Fibroblast of skin of scalp (primary cell): ENCODE measurements at regions not wholly inside any gene's neighbourhood (a gene's known extent, or its start where the extent isn't known, plus 50 kb on each side); places are given as distances from the start of the nearest gene placed in this dataset.
"Not testable (repeated sequence)": the region's sequence is repeated elsewhere in the genome, so short reads cannot be mapped to it uniquely, and the experiment has no call there.

ENCODE experiments used
- DNase-seq: peaks from one replicate; pipeline ENCODE4 v3.0.0-alpha.2; 2013

GRCh38 chr9:135391759-135392158 lies 87.8 kb upstream of the PPP1R26 start:
- DNase-seq = no peak

DNA sequence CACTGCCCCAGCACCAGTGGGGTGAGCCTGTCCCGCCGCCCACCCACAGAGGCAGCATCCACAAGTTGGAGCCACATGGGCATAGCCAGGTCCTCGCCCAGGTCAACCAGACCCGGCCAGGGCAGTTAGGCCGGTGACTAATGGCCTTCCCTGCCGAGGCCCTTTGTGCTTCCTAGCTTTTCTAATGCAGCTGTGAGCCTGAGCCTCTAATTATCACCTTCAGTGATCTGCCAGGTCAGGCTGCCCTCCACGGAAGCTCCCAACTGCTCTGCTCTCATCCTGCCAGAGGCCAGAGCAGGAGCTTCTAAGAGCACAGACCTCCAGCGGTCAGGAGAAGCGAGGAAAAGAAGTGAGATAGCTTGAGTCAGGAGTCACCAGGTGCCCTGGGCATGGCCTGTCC lies 87.1 kb upstream of the PPP1R26 start:
- no peak for DNase-seq

DNA sequence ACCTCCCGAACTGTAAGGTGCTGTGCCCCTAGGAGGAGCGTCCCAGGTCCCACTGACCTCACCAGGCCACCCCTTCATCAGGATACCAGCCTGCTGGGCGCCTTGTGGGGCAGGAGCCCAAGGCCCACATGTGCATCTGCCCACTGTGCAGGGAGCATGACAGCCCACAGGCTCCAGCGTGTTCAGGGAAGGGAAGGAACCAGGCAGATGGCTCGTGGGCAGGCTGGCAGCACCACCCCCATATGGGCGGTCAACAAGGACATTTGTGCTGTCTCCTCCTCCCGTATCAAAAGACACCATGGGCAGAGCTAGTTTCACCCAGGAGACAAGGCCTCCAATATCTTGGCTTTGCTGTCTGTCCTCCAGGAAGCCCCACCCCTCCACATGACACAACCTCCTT lies 85.5 kb upstream of the PPP1R26 start:
- DNase-seq = no peak

DNA sequence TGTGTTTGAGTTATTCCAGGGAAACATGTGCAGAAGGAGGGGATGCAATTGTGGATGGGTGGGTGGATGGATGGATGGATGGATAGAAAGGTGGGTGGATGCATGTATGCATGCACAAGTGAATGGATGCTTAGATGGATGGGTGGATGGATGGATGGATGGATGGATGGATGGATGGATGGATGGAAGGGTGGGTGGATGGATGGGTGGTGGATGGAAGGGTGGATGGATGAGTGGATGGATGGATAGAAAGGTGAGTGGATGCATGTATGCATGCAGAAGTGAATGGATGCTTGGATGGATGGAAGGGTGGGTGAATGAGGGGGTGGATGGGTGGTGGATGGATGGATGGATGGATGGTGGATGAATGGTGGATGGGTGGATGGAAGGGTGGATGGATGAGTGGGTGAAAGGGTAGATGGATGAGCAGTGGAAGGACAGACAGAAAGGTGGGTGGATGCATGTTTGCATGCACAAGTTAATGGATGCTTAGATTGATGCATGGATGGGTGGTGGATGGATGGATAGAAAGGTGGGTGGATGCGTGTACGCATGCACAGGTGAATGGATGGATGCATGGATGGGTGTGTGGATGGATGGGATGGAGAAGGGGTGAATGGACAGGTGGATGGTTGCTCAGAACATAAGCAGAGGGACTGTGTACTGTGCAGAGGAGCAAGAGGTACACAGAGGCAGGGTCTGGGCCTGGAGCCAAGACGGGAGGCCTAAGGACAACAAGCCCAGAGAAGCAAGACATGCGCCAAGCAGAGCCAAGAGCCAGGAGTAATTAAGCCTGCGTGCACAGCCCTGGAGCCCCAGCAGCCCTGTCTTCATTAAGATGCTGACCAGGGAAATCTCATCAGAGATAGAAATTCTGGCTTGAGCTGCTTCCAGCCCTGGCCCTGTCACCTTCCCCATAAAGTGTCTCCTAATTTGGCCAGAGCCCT lies 84.6 kb upstream of the PPP1R26 start:
- DNase-seq = no peak

DNA sequence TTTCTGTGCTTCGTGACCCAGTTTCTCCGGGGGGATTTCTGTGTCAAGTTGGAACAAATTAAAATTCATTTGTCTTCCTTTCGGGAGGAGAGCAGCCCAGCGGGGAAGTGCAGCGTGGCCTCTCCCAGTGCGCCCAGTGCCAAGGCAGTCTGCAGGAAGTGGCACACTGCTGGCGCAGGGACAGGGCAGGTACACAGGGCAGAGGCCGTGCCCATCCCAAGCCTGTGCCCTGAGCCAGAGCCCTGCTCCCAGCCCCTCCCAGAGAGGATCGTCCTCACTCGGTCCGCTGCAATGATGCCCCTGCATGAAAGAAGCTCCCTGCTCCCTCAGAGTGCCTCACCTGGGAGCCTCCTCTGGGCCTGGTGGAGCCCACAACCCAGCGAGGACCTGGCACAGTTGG lies 82.4 kb upstream of the PPP1R26 start:
- DNase-seq = no peak

GRCh38 chr9:135399000-135399649 lies 80.5 kb upstream of the PPP1R26 start:
- no peak for DNase-seq

DNA sequence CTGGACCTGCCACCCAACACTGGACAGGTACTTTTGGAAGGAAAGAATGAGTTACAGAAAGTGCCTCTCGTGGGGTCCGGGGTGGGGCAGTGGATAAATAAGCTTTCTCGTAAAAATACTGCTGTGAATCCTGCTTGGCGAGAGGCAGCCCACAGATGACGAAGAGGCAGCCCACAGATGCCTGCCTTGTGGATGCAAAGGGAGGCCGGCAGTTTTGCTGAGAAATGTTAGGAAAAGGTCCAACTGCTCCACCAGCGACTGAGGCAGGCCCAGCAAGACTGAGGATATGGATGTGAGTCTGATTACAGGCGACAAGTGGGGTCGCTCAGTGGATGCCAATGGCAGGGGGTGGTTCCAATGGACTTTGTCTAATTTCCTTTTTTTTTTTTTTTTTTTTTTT lies 79.1 kb upstream of the PPP1R26 start:
- DNase-seq = no peak

GRCh38 chr9:135401218-135401617 lies 78.4 kb upstream of the PPP1R26 start:
- DNase-seq = no peak

DNA sequence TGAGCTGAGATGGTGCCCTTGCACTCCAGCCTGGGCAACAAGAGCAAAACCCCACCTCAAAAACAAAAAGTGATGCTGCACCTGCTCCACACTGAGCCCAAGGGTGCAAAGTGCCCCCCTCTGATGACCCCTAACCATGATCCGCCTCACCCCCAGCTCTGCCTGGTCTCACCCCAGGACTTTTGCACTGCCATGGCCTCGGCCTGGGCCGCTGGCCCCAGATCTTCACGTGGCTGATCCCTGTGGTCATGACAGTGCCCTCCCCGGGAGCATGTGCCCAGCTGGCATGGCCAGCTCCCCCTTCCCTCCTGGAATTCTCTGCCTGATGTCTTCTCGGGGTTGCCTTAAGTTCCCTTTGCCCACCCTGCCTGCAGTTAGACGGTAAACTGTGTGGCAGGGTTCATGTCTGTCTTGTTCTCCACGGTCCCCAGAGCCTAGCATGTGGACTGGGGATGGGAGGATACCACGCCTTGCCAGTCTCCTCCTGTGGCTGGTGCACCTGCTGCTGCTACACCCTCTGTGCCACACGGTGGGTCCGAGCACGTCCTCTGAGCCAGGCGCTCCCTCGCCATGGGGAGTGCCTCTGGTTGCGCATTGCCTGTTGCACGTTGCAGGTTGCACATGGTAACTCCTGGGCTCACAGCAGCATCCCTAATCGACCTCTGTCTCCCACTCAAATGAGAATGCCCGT lies 77.4 kb upstream of the PPP1R26 start:
- DNase-seq = no peak

GRCh38 chr9:135402739-135403695 lies 76.6 kb upstream of the PPP1R26 start:
- no peak for DNase-seq

- no peak for DNase-seq
These were observed 75.7 kb upstream of the PPP1R26 start for GRCh38 chr9:135403733-135404450.

GRCh38 chr9:135404451-135405144 lies 75.0 kb upstream of the PPP1R26 start:
- DNase-seq = no peak

- not testable (repeated sequence) for DNase-seq
These were observed 74.5 kb upstream of the PPP1R26 start for GRCh38 chr9:135405145-135405464.

- no peak for DNase-seq
These were observed 70.9 kb upstream of the PPP1R26 start for GRCh38 chr9:135408476-135409254.

GRCh38 chr9:135409286-135410200 lies 70.0 kb upstream of the PPP1R26 start:
- DNase-seq = no peak

- no peak for DNase-seq
These were observed 69.2 kb upstream of the PPP1R26 start for GRCh38 chr9:135410421-135410820.

DNA sequence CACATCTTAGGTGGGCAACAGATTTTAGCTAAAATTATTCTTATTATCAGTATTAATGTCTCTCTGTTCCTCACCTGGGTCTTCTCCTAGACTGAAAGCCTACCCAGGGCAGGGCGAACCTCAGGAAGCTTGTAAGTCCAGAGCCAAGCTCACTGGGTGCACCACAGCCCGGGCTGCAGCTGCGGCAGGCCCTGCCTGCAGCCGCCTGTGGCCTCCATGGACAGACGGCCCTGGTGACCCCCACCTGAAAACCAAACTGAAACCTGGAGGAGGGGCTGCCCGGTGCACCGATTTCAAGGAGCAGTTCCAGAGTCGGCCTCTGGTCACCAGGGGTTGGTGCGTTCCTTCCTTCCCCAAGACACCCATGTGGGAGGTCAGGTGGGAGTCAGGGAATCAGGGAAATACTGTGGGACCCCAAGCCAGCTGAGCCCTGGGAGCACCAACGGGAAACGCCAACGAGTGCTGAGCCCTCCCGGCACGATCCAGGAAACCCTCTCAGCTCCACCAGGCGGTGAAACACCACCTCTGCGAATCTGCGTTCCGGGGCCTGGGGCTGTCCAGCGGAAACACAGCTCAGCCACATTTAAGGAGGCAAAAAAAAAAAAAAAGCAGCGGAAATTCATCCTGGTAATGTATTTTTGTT lies 68.6 kb upstream of the PPP1R26 start:
- no peak for DNase-seq

DNA sequence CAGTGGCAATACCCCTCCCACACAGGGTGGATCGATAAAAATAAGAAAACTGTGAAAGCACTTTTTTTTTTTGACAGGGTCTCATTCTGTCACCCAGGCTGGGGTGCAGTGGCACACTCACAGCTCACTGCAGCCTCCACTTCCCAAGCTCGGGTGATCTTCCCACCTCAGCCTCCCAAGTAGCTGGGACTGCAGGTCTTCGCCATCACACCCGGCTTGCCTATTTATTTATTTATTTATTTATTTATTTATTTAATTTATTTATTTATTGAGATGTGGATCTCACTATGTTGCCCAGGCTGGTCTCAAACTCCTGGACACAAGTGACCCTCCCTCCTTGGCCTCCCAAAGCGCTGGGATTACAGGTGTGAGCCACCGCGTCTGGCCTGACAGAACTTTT lies 68.0 kb upstream of the PPP1R26 start:
- DNase-seq = not testable (repeated sequence)
